GM12878 (cell line): ENCODE measurements at regions not wholly inside any gene's neighbourhood (a gene's known extent, or its start where the extent isn't known, plus 50 kb on each side); places are given as distances from the start of the nearest gene placed in this dataset.

Experiments used
- CTCF ChIP-seq, 3 experiments: IDR thresholded peaks in 2 of 3; conservative IDR thresholded peaks in 1 of 3; 2 replicates each; pipeline ENCODE4 v1.5.1; 2011; ENCODE audit warnings: low read depth in 3 of 3, low read length in 3 of 3, mild to moderate bottlenecking in 3 of 3, control low read depth in 2 of 3, moderate library complexity in 2 of 3, inconsistent platforms in 1 of 3, mixed read lengths in 1 of 3; ENCODE audit not compliant: control insufficient read depth in 2 of 3, insufficient read depth in 1 of 3; ENCODE audit errors: extremely low read depth in 1 of 3
- FOS ChIP-seq: IDR thresholded peaks from 3 replicates; pipeline ENCODE4 v1.6.1; 2011; ENCODE audit warnings: borderline replicate concordance; ENCODE audit not compliant: insufficient read length; ENCODE audit errors: extremely low read depth
- NFIC ChIP-seq: IDR thresholded peaks from 2 replicates; pipeline ENCODE4 v1.6.1; 2012; ENCODE audit warnings: low read depth, mild to moderate bottlenecking, inconsistent platforms, low read length, moderate library complexity
- POLR2AphosphoS5 ChIP-seq: IDR thresholded peaks from 2 replicates; pipeline ENCODE4 v1.6.1; 2011; ENCODE audit warnings: mild to moderate bottlenecking, low read length, inconsistent platforms
- SRF ChIP-seq, 2 experiments: IDR thresholded peaks; 2 replicates each; pipeline ENCODE4 v1.6.1; 2011; ENCODE audit warnings: low read depth in 2 of 2, low read length in 2 of 2, mild to moderate bottlenecking in 1 of 2, moderate library complexity in 1 of 2
- ZNF217 ChIP-seq: fragments of 450-650 bp; IDR thresholded peaks from 2 replicates; pipeline ENCODE4 v1.6.1; 2017; ENCODE audit warnings: antibody characterized with exemption, mild to moderate bottlenecking
- ZNF274 ChIP-seq: IDR thresholded peaks from one replicate; pipeline ENCODE4 v1.8.0; 2011; ENCODE audit not compliant: insufficient read length, insufficient read depth
- ZNF384 ChIP-seq: IDR thresholded peaks from 2 replicates; pipeline ENCODE4 v1.6.1; 2012; ENCODE audit warnings: low read depth, mild to moderate bottlenecking, low read length, improper control_type of control experiment, borderline replicate concordance

- TF ChIP-seq FOS (no peak), CTCF (IDR thresholded peaks at IDR 0.05 in 2 of 3, conservative IDR thresholded peaks at IDR 0.05 in 1 of 3; ENCODE audit: control insufficient read depth in 2 of 3, extremely low read depth in 1 of 3, insufficient read depth in 1 of 3, low read depth in 3 of 3, low read length in 3 of 3) (no peak), ZNF274 (no peak), POLR2AphosphoS5 (no peak), SRF (IDR thresholded peaks at IDR 0.05; ENCODE audit: low read depth in 2 of 2, low read length in 2 of 2) (no peak), NFIC (no peak), ZNF217 (no peak), ZNF384 (no peak)
Observed at GRCh38 chr1:38101037-38101785, 54.6 kb upstream of the POU3F1 start.
